ENCODE measurements at regions not wholly inside any gene's neighbourhood (a gene's known extent, or its start where the extent isn't known, plus 50 kb on each side); places are given as distances from the start of the nearest gene placed in this dataset.

GRCh38 chr2:95685513-95685912 lies 93.7 kb downstream of the TRIM43 start:
- TF ChIP-seq SIN3A (IDR thresholded peaks at IDR 0.05; ENCODE audit: borderline replicate concordance, low read depth, low read length) = no peak
- no peak for TF ChIP-seq CTCF (IDR thresholded peaks at IDR 0.05)
- TF ChIP-seq PBX3 (IDR thresholded peaks at IDR 0.05) = no peak
- no peak for TF ChIP-seq FOSL2 (IDR thresholded peaks at IDR 0.05; ENCODE audit: borderline replicate concordance, low read depth)
- TF ChIP-seq MAX (IDR thresholded peaks at IDR 0.05; ENCODE audit: low read depth) = no peak
- no peak for TF ChIP-seq RAD21 (IDR thresholded peaks at IDR 0.05; ENCODE audit: low read length)
- no peak for TF ChIP-seq CHD2 (IDR thresholded peaks at IDR 0.05; ENCODE audit: low read length, partially characterized antibody)
- TF ChIP-seq USF2 (IDR thresholded peaks at IDR 0.05; ENCODE audit: borderline replicate concordance, low read depth, low read length) = no peak
- TF ChIP-seq GABPA (IDR thresholded peaks at IDR 0.05; ENCODE audit: low read depth) = no peak
- no peak for TF ChIP-seq POLR2AphosphoS5 (IDR thresholded peaks at IDR 0.05; ENCODE audit: low read depth, low read length)
- TF ChIP-seq ELF1 (IDR thresholded peaks at IDR 0.05) = no peak
- no peak for TF ChIP-seq REST (IDR thresholded peaks at IDR 0.05; ENCODE audit: low read depth, low read length)
- no peak for TF ChIP-seq TAF1 (IDR thresholded peaks at IDR 0.05; ENCODE audit: borderline replicate concordance, low read depth, low read length)
